Motor neuron (in vitro differentiated cells): ENCODE measurements at regions not wholly inside any gene's neighbourhood (a gene's known extent, or its start where the extent isn't known, plus 50 kb on each side); places are given as distances from the start of the nearest gene placed in this dataset.

Source experiments
- ATAC-seq, 8 experiments: fragments of 200-7000 bp; cut with Tn5 transposase; replicated peaks in 6 of 8; 2 replicates each; pipeline ENCODE4 v1.8.0; 2021; ENCODE audit warnings: mild to moderate bottlenecking in 8 of 8, moderate library complexity in 8 of 8
- H3K27ac ChIP-seq, 2 donors: fragments of 250-450 bp; sonication (Bioruptor Pico); 2 replicates each; pipeline ENCODE4 v1.9.0; 2021; ENCODE audit warnings: antibody characterized with exemption in 2 of 2, mild to moderate bottlenecking in 2 of 2, moderate library complexity in 1 of 2
- H3K4me1 ChIP-seq, 2 donors: fragments of 250-450 bp; sonication (Bioruptor Pico); replicated peaks in 1 of 2; 2 replicates each; pipeline ENCODE4 v1.6.1; 2021; ENCODE audit warnings: antibody characterized with exemption in 2 of 2, mild to moderate bottlenecking in 2 of 2, moderate library complexity in 1 of 2
- H3K4me3 ChIP-seq, 5 donors: fragments of 250-450 bp; sonication (Bioruptor Pico); 2 replicates each; pipeline ENCODE4 v1.9.0; 2021; ENCODE audit warnings: antibody characterized with exemption in 5 of 5, mild to moderate bottlenecking in 5 of 5, moderate library complexity in 4 of 5
- WGBS, 10 experiments: fragments of 450-650 bp; shearing (Covaris generic); methylation state at CpG; one replicate each; pipeline ENCODE4 v1.0.0; 2022; 5-methylcytosine and 5-hydroxymethylcytosine counted together
- in situ Hi-C, 9 experiments: fragments of 400-800 bp; cut with MboI; loops; one replicate each; pipeline ENCODE4 v1.15.0; 2021; ENCODE audit warnings: low sequenced_read_pairs in 9 of 9, low pct_unique_long_range_greater_than_20kb in 2 of 9; ENCODE audit not compliant: unreplicated experiment in 9 of 9

DNA sequence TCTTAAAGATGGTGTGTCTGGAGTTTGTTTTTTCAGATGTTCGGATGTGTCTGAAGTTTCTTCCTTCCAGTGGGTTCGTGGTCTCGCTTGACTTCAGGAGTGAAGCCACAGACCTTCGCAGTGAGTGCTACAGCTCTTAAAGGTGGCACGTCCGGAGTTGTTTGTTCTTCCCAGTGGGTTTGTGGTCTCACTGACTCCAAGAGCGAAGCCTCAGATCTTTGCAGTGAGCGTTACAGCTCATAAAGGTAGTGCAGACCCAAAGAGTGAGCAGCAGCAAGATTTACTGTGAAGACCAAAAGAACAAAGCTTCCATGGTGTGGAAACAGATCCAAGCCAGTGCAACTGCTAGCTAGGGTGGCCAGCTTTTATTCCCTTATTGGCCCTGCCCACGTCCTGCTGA, 1430.4 kb upstream of the B3GALT2 start:
- no peaks in the 10 kb centered on the region for H3K4me1 ChIP-seq
- no peak overlapping the region for H3K27ac ChIP-seq
- no peak overlapping the region for H3K4me3 ChIP-seq
- ATAC-seq, result no peak
- 20 to 93% (median 60%) methylated on average over 1 to 9 of the region's 9 CpGs; no CpG with 5 or more reads in 3 of the 10 experiments for WGBS, 10 experiments
- in situ Hi-C loops, result no loop called here

GRCh38 chr1:194602184-194602583, 1415.8 kb upstream of the B3GALT2 start:
- no peak overlapping the region for H3K27ac ChIP-seq
- in situ Hi-C loops, result no loop called here
- ATAC-seq, result peak in 1 of 8 experiments; percentile 35
- peaks cover 0 to 4% of the 10 kb centered on the region in 2 donors for H3K4me1 ChIP-seq
- 0 to 83% (median 70%) methylated on average over 1 of the region's 1 CpG; no CpG with 5 or more reads in 2 of the 10 experiments for WGBS, 10 experiments
- H3K4me3 ChIP-seq, result no peak overlapping the region

DNA sequence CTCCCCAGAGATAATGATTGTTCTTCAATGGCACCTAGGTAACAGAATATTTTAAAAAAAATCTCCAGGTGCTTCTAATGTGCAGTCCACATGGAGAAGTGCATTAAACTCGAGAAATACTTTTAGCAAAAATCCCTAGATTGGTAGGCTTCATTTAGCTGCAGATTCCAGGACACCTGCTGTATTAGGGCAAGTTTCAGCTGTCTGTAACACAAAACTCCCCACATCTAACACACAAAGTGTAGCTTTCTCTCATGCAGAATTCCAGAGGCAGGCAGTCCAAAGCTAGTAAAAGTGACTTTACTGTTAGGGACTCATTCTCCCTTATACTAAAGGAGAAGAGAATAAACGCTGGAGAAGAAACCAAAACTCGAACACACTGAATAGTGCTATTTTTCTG, 1414.3 kb upstream of the B3GALT2 start:
- no peak overlapping the region for H3K4me3 ChIP-seq
- 0 to 82% (median 57%) methylated on average over 1 to 3 of the region's 3 CpGs; no CpG with 5 or more reads in 1 of the 10 experiments for WGBS, 10 experiments
- peaks cover 0 to 4% of the 10 kb centered on the region in 2 donors for H3K4me1 ChIP-seq
- H3K27ac ChIP-seq, result no peak overlapping the region
- ATAC-seq, result no peak
- in situ Hi-C loops, result no loop called here

DNA sequence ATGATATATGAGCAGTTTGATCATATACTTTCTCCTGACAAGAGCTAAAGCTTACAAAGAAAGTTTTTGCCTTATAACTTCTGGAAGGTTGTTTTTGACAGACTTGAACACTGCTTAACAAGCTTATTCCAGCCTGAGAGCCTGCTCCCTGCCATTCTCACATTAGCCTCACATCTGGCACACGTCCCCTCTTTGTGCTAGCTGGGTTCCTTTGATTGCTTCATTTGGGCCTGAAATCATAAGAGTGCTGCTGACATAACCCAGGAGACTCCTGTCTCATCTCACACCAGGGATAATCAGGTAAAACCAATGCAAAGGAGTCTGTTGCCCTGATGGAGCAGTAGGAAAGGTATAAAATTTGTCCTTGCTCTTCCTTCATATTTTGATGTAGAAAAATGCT, 1411.7 kb upstream of the B3GALT2 start:
- in situ Hi-C loops, result no loop called here
- Histone ChIP-seq H3K4me1 (peaks cover 0 to 4% of the 10 kb centered on the region in 2 donors), H3K4me3 (no peak overlapping the region), H3K27ac (no peak overlapping the region)
- no peak for ATAC-seq
- 0 to 60% (median 57%) methylated on average over 1 of the region's 1 CpG; no CpG with 5 or more reads in 5 of the 10 experiments for WGBS, 10 experiments

DNA sequence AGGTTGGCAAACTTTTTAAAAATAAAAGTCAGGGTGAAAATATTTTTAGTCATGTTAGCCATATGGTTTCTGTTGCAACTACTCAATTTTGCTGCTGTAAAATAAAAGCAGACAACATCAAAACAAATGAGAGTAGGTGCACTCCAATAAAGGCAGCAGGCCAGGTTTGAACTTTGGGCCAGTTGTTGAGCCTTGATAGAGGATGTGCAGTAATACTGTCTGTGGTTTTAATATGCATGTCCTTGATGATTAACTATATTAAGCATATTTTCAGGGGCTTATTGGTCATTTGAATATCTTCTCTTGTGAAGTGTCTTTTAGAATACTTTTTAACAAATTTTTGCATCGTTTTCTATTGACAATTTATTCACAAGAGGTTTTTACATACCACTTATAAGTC, 1399.9 kb upstream of the B3GALT2 start:
- in situ Hi-C loops, result no loop called here
- Histone ChIP-seq H3K27ac (no peak overlapping the region), H3K4me1 (no peaks in the 10 kb centered on the region), H3K4me3 (no peak overlapping the region)
- WGBS, 10 experiments, result 0 to 100% (median 58%) methylated on average over 1 of the region's 1 CpG
- ATAC-seq, result peak in 1 of 8 experiments; percentile 54

GRCh38 chr1:194584052-194584451, 1397.6 kb upstream of the B3GALT2 start:
- no peak overlapping the region for H3K27ac ChIP-seq
- no peak overlapping the region for H3K4me3 ChIP-seq
- 0 to 100% (median 70%) methylated on average over 1 of the region's 1 CpG for WGBS, 10 experiments
- in situ Hi-C loops, result no loop called here
- ATAC-seq, result no peak
- no peaks in the 10 kb centered on the region for H3K4me1 ChIP-seq

DNA sequence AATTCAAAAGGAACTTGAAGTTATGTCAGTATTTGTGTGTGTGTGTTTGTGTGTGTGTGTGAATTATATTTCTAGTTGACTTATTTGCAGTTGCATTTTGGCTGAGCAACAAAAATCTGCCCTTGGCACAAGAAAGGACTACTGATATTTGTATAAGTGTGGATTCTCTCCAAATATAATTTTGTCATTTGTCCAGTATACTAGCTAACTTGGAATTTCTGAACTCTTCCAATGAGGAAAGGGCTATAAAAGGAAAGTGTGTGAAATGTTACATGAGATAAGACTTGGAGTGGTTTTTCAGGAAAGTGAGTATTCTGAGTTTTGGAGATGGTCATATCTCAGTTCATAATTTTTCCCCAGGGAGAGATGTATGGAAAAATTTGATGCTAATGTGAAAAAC, 1384.1 kb upstream of the B3GALT2 start:
- in situ Hi-C loops, result no loop called here
- Histone ChIP-seq H3K27ac (no peak overlapping the region), H3K4me1 (no peaks in the 10 kb centered on the region), H3K4me3 (no peak overlapping the region)
- no peak for ATAC-seq

- in situ Hi-C loops, result no loop called here
- Histone ChIP-seq H3K4me1 (no peaks in the 10 kb centered on the region), H3K4me3 (no peak overlapping the region), H3K27ac (no peak overlapping the region)
- no peak for ATAC-seq
These were observed 1382.2 kb upstream of the B3GALT2 start for GRCh38 chr1:194568610-194569009.

GRCh38 chr1:194548071-194548470, 1361.7 kb upstream of the B3GALT2 start:
- Histone ChIP-seq H3K4me3 (no peak overlapping the region), H3K27ac (no peak overlapping the region), H3K4me1 (no peaks in the 10 kb centered on the region)
- in situ Hi-C loops, result no loop called here
- ATAC-seq, result no peak

DNA sequence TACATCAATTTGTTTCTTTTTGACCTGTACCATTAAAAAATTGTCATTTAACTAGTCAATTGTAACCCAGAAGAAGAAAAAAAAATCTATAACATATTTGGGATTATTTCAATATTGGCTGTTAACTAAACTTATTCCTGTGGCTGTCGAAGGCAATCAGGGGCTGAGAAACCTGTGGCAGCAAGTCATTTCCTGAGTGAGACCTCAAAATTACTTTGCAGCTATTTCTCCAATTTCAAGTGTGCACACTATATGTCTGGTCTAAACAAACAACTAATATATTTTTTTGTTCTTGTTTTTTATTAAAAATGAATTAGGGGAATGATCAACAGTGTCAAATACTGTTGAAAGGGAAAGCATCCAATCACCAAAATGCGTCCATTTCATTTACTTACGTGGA, 1357.6 kb upstream of the B3GALT2 start:
- Histone ChIP-seq H3K4me3 (no peak overlapping the region), H3K27ac (no peak overlapping the region), H3K4me1 (no peaks in the 10 kb centered on the region)
- WGBS, 10 experiments, result 14 to 100% (median 90%) methylated on average over 2 to 3 of the region's 3 CpGs
- in situ Hi-C loops, result no loop called here
- no peak for ATAC-seq

DNA sequence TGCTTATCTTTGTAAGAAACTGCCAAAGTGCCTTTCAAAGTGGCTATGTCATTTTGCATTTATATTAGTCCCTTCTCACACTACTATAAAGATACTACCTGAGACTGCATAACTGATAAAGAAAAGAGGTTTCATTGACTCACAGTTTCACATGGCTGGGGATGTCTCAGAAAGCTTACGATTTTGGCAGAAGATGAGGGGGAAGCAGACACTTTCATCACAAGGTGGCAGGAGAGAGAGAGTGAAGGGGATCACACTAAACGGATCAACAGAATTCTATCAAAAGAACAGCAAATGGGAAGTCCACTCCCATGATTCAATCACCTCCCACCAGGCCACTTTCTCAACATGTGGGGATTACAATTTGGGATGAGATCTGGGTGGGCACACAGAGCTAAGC, 1352.0 kb upstream of the B3GALT2 start:
- in situ Hi-C loops, result no loop called here
- 0 to 83% (median 42%) methylated on average over 1 to 2 of the region's 2 CpGs for WGBS, 10 experiments
- ATAC-seq, result no peak
- Histone ChIP-seq H3K27ac (no peak overlapping the region), H3K4me1 (no peaks in the 10 kb centered on the region), H3K4me3 (no peak overlapping the region)

DNA sequence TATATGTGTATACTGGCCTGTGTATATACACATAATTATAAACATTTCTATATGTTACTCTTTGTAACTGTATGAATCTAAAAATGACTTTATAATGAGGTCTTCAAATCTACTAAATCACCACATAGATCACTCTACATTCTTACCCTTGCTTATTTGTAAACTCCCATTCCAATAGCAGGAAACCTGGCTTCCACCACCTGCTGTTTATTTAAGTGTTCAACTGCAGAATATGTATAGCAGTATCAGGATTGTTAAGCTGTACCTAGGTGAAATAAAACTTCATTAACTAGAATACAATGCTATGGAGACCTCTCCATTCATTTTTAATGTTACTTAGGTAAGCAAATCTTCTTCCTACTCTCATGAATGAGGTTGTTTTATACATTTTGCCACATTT, 1351.1 kb upstream of the B3GALT2 start:
- in situ Hi-C loops, result no loop called here
- no peak for ATAC-seq
- Histone ChIP-seq H3K4me1 (no peaks in the 10 kb centered on the region), H3K4me3 (no peak overlapping the region), H3K27ac (no peak overlapping the region)

DNA sequence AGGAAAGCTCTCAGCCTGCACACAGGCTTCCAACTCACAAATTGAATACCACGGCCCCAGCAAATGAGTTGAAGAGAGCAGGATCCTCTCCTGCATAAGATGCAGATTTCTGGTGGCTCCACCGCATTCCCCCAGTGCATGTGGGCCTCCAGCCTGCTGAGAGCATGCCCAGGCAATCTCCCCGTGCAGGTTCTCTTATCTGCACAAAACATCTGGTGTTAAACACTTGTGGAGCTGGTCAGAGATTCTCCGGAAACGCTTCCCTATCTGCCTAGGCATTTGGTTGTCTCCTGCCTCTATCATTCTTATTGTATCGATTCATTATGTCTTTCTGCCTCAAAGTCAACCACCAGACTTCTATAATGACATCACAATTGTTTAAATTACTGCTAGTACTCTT, 1349.0 kb upstream of the B3GALT2 start:
- WGBS, 10 experiments, result 0 to 90% (median 53%) methylated on average over 2 to 6 of the region's 6 CpGs
- in situ Hi-C loops, result no loop called here
- Histone ChIP-seq H3K27ac (no peak overlapping the region), H3K4me3 (no peak overlapping the region), H3K4me1 (no peaks in the 10 kb centered on the region)
- peak in 3 of 8 experiments; percentile 36 to 94 (median 72) for ATAC-seq

- Histone ChIP-seq H3K27ac (no peak overlapping the region), H3K4me3 (no peak overlapping the region), H3K4me1 (no peaks in the 10 kb centered on the region)
- in situ Hi-C loops, result no loop called here
- 10 to 94% (median 71%) methylated on average over 1 to 6 of the region's 6 CpGs; no CpG with 5 or more reads in 1 of the 10 experiments for WGBS, 10 experiments
- ATAC-seq, result no peak
These were observed 1348.4 kb upstream of the B3GALT2 start for GRCh38 chr1:194534784-194535183.

DNA sequence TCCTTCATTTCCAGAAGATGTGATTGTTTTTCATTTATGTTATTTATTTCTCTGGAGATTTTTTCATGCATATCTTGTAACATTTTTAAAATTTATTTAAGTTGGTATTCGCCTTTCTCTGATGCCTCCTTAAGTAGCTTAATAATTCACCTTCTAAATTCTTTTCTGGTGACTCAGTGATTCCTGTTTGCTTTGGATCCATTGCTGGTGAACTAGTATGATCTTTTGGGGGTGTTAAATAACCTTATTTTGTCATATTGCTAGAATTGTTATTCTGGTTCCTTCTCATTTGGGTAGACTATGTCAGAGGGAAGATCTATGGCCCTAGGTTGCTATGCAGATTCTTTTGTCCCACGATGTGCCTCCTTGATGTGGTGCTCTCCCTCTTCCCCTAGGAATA, 1347.2 kb upstream of the B3GALT2 start:
- WGBS, 10 experiments, result 6 to 85% (median 70%) methylated on average over 1 to 2 of the region's 2 CpGs
- ATAC-seq, result no peak
- H3K27ac ChIP-seq, result no peak overlapping the region
- in situ Hi-C loops, result no loop called here
- no peak overlapping the region for H3K4me3 ChIP-seq
- no peaks in the 10 kb centered on the region for H3K4me1 ChIP-seq
